GM12878 (cell line): ENCODE measurements at regions not wholly inside any gene's neighbourhood (a gene's known extent, or its start where the extent isn't known, plus 50 kb on each side); places are given as distances from the start of the nearest gene placed in this dataset.

Source experiments
- CHD1 ChIP-seq: IDR thresholded peaks from 2 replicates; pipeline ENCODE4 v1.6.1; 2012; ENCODE audit warnings: low read depth, low read length, improper control_type of control experiment
- EP300 ChIP-seq, 2 experiments: fragments of 150-350 bp in 1 of 2; IDR thresholded peaks; 2 replicates each; pipeline ENCODE4 v1.6.1; 2011 to 2012; ENCODE audit warnings: low read depth in 2 of 2, low read length in 2 of 2, borderline replicate concordance in 1 of 2, improper control_type of control experiment in 1 of 2, inconsistent platforms in 1 of 2; ENCODE audit not compliant: control insufficient read depth in 1 of 2
- GABPA ChIP-seq: IDR thresholded peaks from 2 replicates; pipeline ENCODE4 v1.6.1; 2014; ENCODE audit warnings: antibody characterized with exemption, low read depth, mild to moderate bottlenecking, inconsistent platforms
- HDGF ChIP-seq: fragments of 450-650 bp; IDR thresholded peaks from 2 replicates; pipeline ENCODE4 v1.6.1; 2016; ENCODE audit warnings: antibody characterized with exemption
- MYC ChIP-seq: IDR thresholded peaks from 2 replicates; pipeline ENCODE4 v1.6.1; 2011; ENCODE audit warnings: mild to moderate bottlenecking, low read length, moderate library complexity, inconsistent platforms; ENCODE audit not compliant: insufficient read depth, insufficient replicate concordance, insufficient read length, severe bottlenecking
- POLR2A ChIP-seq: IDR thresholded peaks from 2 replicates; pipeline ENCODE4 v1.6.1; 2011; ENCODE audit warnings: low read depth, mild to moderate bottlenecking, low read length
- SMC3 ChIP-seq: IDR thresholded peaks from 2 replicates; pipeline ENCODE4 v1.6.1; 2011; ENCODE audit warnings: low read length, improper control_type of control experiment, borderline replicate concordance
- TAF1 ChIP-seq: IDR thresholded peaks from 2 replicates; pipeline ENCODE4 v1.6.1; 2011; ENCODE audit warnings: mild to moderate bottlenecking, low read depth, low read length, borderline replicate concordance
- TBL1XR1 ChIP-seq: IDR thresholded peaks from 2 replicates; pipeline ENCODE4 v1.6.1; 2012; ENCODE audit warnings: low read depth, low read length, improper control_type of control experiment
- TF ChIP-seq, protein P1 (sequence below): IDR thresholded peaks from 2 replicates; pipeline ENCODE4 v1.6.1; 2012; ENCODE audit warnings: mild to moderate bottlenecking, low read depth, low read length
- TF ChIP-seq, protein P2 (sequence below), 3 experiments: IDR thresholded peaks in 2 of 3; conservative IDR thresholded peaks in 1 of 3; 2 replicates each; pipeline ENCODE4 v1.5.1; 2011; ENCODE audit warnings: low read depth in 3 of 3, low read length in 3 of 3, mild to moderate bottlenecking in 3 of 3, control low read depth in 2 of 3, moderate library complexity in 2 of 3, inconsistent platforms in 1 of 3, mixed read lengths in 1 of 3; ENCODE audit not compliant: control insufficient read depth in 2 of 3, insufficient read depth in 1 of 3; ENCODE audit errors: extremely low read depth in 1 of 3
- TF ChIP-seq, protein P3 (sequence below): IDR thresholded peaks from 2 replicates; pipeline ENCODE4 v1.6.1; 2012; ENCODE audit warnings: low read depth, low read length, improper control_type of control experiment

DNA sequence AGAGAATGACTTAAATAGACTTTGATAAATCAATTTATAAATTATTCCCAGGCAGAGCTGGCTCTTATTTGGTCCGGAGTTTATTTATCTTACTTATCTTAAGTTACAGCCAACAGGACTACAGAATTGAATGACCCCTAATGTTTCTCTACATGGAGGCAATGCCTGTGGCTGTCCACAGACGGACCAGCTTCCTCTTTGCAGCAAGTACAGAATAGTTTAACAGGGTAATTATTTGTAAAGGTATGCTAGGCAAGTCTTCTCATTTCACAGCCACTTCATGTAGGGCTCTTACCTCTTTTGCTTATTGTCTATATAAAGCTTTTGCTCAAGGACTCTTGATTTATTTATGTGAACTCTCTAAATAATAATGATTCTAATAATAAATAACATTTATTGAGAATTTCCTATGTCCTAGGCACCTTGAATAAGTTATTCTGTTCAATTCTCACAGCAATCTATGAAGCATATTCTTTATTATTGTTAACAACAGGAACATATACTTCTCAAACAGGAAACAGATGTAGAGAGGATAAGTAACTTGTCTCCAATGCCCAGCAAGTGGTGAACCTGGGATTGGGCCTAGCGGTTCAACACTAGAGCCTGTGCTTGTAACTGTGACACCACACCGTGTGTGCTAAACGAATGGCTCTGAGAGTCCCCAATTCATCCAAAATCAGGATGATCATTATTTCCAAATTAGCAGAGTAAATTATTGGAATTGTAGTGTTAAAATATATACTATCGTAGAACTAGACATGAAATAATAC lies 58.8 kb upstream of the NXPH2 start:
- TF ChIP-seq, protein P1, sequence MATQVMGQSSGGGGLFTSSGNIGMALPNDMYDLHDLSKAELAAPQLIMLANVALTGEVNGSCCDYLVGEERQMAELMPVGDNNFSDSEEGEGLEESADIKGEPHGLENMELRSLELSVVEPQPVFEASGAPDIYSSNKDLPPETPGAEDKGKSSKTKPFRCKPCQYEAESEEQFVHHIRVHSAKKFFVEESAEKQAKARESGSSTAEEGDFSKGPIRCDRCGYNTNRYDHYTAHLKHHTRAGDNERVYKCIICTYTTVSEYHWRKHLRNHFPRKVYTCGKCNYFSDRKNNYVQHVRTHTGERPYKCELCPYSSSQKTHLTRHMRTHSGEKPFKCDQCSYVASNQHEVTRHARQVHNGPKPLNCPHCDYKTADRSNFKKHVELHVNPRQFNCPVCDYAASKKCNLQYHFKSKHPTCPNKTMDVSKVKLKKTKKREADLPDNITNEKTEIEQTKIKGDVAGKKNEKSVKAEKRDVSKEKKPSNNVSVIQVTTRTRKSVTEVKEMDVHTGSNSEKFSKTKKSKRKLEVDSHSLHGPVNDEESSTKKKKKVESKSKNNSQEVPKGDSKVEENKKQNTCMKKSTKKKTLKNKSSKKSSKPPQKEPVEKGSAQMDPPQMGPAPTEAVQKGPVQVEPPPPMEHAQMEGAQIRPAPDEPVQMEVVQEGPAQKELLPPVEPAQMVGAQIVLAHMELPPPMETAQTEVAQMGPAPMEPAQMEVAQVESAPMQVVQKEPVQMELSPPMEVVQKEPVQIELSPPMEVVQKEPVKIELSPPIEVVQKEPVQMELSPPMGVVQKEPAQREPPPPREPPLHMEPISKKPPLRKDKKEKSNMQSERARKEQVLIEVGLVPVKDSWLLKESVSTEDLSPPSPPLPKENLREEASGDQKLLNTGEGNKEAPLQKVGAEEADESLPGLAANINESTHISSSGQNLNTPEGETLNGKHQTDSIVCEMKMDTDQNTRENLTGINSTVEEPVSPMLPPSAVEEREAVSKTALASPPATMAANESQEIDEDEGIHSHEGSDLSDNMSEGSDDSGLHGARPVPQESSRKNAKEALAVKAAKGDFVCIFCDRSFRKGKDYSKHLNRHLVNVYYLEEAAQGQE, result no peak
- TF ChIP-seq, protein P2, sequence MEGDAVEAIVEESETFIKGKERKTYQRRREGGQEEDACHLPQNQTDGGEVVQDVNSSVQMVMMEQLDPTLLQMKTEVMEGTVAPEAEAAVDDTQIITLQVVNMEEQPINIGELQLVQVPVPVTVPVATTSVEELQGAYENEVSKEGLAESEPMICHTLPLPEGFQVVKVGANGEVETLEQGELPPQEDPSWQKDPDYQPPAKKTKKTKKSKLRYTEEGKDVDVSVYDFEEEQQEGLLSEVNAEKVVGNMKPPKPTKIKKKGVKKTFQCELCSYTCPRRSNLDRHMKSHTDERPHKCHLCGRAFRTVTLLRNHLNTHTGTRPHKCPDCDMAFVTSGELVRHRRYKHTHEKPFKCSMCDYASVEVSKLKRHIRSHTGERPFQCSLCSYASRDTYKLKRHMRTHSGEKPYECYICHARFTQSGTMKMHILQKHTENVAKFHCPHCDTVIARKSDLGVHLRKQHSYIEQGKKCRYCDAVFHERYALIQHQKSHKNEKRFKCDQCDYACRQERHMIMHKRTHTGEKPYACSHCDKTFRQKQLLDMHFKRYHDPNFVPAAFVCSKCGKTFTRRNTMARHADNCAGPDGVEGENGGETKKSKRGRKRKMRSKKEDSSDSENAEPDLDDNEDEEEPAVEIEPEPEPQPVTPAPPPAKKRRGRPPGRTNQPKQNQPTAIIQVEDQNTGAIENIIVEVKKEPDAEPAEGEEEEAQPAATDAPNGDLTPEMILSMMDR (IDR thresholded peaks at IDR 0.05 in 2 of 3, conservative IDR thresholded peaks at IDR 0.05 in 1 of 3; ENCODE audit: control insufficient read depth in 2 of 3, extremely low read depth in 1 of 3, insufficient read depth in 1 of 3, low read depth in 3 of 3, low read length in 3 of 3), result no peak
- TF ChIP-seq MYC (no peak), TAF1 (no peak), SMC3 (no peak), EP300 (IDR thresholded peaks at IDR 0.05; ENCODE audit: borderline replicate concordance in 1 of 2, control insufficient read depth in 1 of 2, low read depth in 2 of 2, low read length in 2 of 2) (no peak), CHD1 (no peak), GABPA (no peak), POLR2A (no peak), HDGF (no peak), TBL1XR1 (no peak)
- TF ChIP-seq, protein P3, sequence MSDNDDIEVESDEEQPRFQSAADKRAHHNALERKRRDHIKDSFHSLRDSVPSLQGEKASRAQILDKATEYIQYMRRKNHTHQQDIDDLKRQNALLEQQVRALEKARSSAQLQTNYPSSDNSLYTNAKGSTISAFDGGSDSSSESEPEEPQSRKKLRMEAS, result no peak
